ENCODE measurements at regions not wholly inside any gene's neighbourhood (a gene's known extent, or its start where the extent isn't known, plus 50 kb on each side); places are given as distances from the start of the nearest gene placed in this dataset.

GRCh38 chr4:28636971-28637370, 1776.3 kb downstream of the STIM2 start:
- H3K4me1 Mint-ChIP-seq, result peaks cover 4% of the 10 kb centered on the region; the same call in 2 of the 3 replicates
- no peak overlapping the region for H3K27ac Mint-ChIP-seq
- Histone ChIP-seq H2AFZ (no peak overlapping the region), H4K20me1 (replicated peaks; ENCODE audit: insufficient read depth) (no peaks in the 10 kb centered on the region), H3K79me2 (replicated peaks; ENCODE audit: insufficient read depth) (no peaks in the 10 kb centered on the region), H3K27ac (ENCODE audit: low read depth) (no peak overlapping the region), H3F3A (replicated peaks; ENCODE audit: low read depth) (no peaks in the 10 kb centered on the region), H3K9me2 (ENCODE audit: insufficient read depth) (no peaks in the 10 kb centered on the region; the same call in 1 of the 2 replicates), H3K4me1 (ENCODE audit: insufficient read depth) (peaks cover 10% of the 10 kb centered on the region; the same call in 1 of the 2 replicates), H3K4me2 (no peak overlapping the region), H3K4me3 (no peak overlapping the region), H3K36me3 (ENCODE audit: insufficient read depth) (0 out of 2 replicates have a peak, but pooled peaks cover 2% of the 10 kb centered on the region), H3K27me3 (ENCODE audit: insufficient read depth) (no peaks in the 10 kb centered on the region)
- TF ChIP-seq POLR2AphosphoS5 (IDR thresholded peaks at IDR 0.05; ENCODE audit: low read depth) (no peak), ZNF331 (CRISPR knock-in tag; IDR thresholded peaks at IDR 0.05; ENCODE audit: low read depth) (no peak), JUNB (IDR thresholded peaks at IDR 0.05; ENCODE audit: unreplicated experiment) (no peak), EZH2 (IDR thresholded peaks at IDR 0.05; ENCODE audit: low read depth, unreplicated experiment) (no peak), STAT1 (IDR thresholded peaks at IDR 0.05; ENCODE audit: unreplicated experiment) (no peak), ETS1 (IDR thresholded peaks at IDR 0.05) (no peak), REST (IDR thresholded peaks at IDR 0.05; ENCODE audit: unreplicated experiment) (no peak), EZH2phosphoT487 (IDR thresholded peaks at IDR 0.05; ENCODE audit: unreplicated experiment) (no peak), ZNF462 (CRISPR knock-in tag; IDR thresholded peaks at IDR 0.05) (no peak), ZNF114 (CRISPR knock-in tag; IDR thresholded peaks at IDR 0.05) (no peak)
- ATAC-seq (no peak), DNase-seq (ENCODE audit: low spot score) (no peak)
- H3K27me3 Mint-ChIP-seq (ENCODE audit: insufficient read depth, low read depth, poor library complexity), result no peaks in the 10 kb centered on the region
- H3K36me3 Mint-ChIP-seq (ENCODE audit: low read depth), result peaks cover 12% of the 10 kb centered on the region; the same call in 2 of the 3 replicates
- H3K9me3 Mint-ChIP-seq, result peaks cover 10% of the 10 kb centered on the region
- H3K4me3 Mint-ChIP-seq, result no peak overlapping the region
